ENCODE measurements at regions not wholly inside any gene's neighbourhood (a gene's known extent, or its start where the extent isn't known, plus 50 kb on each side); places are given as distances from the start of the nearest gene placed in this dataset.
A peak's percentile ranks its signal among the peaks of the same experiment; 100 is the strongest.

DNA sequence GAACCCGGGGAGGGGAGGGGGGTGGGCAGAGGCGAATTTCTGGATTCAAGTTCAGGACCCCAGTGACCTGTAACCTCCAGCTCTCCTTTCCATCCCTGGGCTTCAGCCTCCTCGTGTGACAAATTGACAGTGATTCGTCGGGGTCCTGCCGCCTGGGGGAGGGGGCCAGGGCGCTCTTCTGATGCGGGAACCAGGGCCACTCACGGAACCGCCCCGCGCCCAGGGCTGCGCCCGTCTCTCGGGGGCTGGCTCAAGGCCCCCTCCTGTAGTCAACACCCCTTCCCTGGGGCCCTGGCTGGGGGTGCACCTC lies 92.8 kb upstream of the ANO1 start:
- no peak for DNase-seq (ENCODE audit: low spot score)
- TF ChIP-seq, protein P1, sequence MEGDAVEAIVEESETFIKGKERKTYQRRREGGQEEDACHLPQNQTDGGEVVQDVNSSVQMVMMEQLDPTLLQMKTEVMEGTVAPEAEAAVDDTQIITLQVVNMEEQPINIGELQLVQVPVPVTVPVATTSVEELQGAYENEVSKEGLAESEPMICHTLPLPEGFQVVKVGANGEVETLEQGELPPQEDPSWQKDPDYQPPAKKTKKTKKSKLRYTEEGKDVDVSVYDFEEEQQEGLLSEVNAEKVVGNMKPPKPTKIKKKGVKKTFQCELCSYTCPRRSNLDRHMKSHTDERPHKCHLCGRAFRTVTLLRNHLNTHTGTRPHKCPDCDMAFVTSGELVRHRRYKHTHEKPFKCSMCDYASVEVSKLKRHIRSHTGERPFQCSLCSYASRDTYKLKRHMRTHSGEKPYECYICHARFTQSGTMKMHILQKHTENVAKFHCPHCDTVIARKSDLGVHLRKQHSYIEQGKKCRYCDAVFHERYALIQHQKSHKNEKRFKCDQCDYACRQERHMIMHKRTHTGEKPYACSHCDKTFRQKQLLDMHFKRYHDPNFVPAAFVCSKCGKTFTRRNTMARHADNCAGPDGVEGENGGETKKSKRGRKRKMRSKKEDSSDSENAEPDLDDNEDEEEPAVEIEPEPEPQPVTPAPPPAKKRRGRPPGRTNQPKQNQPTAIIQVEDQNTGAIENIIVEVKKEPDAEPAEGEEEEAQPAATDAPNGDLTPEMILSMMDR (IDR thresholded peaks at IDR 0.05), result no peak
- peak overlapping the region; percentile 76 to 98 for H3K27ac ChIP-seq
- H3K4me3 ChIP-seq, result peak overlapping the region; percentile 81

DNA sequence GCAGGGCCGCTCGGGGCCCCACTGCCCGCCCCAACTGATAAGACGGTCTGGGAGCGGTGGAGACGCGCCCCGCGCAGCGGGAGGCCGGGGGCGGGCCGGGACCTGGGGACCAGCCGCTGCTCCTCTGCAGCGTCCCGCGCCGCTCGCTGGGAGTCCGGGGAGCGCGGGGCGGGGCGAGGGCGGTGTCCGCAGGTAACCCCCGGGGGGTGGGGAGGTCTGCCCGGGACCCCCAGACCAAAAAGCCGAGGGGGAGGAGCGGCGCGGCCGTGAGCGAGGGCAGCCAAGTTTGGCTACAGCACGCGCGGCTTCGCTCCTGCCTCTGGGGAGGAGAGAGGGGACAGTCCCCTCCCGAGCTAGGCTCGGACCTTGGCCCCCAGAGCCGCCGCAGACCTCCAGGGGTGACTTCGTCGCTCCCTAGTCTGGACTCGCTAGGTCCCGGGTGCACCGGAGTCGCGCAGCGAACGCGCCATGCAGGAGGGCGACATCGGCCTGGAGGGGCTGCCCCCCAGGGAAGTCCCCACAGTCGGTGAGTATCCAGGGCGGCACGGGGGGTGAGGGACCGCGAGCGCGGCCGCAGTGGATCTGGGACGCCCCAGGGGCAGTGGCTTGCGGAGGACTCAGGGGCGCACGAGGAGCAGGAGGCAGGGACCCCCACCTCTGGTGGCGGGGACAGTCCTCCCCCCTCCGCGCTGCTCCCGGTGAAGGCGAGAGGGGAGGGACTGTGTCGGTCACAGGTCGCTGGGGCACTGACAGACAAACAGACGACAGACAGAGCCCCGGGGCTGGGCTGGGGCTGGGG lies 92.3 kb upstream of the ANO1 start:
- DNase-seq (ENCODE audit: low spot score), result no peak
- peak overlapping the region; percentile 81 for H3K4me3 ChIP-seq

DNA sequence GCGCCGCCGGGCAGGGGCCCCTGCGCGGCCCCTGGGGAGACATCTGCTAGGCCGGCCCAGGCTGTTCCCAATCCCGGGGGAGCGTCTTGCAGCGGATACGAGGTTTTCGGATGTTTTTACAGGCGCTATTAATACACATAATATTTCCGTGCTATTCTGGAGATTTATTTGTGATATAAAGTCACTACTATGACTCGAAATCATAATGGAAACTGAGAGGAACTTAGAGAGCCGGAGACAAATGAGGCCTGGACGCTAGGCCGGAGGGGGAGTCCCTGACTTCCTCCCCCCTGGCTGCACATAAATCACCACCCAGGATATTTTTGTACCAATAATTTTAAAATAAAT lies 91.7 kb upstream of the ANO1 start:
- no peak for DNase-seq (ENCODE audit: low spot score)
- peak overlapping the region; percentile 81 for H3K4me3 ChIP-seq
- H3K27ac ChIP-seq, result peak overlapping the region; percentile 76 to 98
- TF ChIP-seq, protein P1 (IDR thresholded peaks at IDR 0.05), result no peak

More for the DNA sequence above, 92.3 kb upstream of the ANO1 start:
- H3K27ac ChIP-seq, result peak overlapping the region; percentile 76 to 98
- TF ChIP-seq, protein P1 (IDR thresholded peaks at IDR 0.05), result no peak

DNA sequence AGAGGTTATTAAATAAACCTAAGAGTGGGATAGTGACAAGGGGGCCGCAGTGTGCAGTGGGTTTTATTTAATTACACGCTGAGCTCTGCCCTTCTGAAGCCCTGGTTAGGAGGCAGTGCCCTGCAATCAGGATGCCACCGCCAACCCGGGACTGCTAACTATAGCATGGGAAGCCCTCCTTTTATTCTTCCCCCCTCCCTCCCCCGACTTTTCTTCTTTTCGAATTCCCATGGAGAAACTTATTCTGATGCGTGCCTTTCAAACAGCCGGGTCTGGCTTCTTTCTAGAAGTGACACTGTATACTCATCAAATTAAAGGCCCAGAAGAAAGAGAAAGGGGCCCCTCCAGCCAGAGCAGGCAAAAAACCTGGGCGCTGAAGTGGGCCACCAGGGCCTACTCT lies 91.3 kb upstream of the ANO1 start:
- TF ChIP-seq, protein P1 (IDR thresholded peaks at IDR 0.05), result no peak
- peak overlapping the region; percentile 81 for H3K4me3 ChIP-seq
- H3K27ac ChIP-seq, result peak overlapping the region; percentile 76 to 98
- no peak for DNase-seq (ENCODE audit: low spot score)

DNA sequence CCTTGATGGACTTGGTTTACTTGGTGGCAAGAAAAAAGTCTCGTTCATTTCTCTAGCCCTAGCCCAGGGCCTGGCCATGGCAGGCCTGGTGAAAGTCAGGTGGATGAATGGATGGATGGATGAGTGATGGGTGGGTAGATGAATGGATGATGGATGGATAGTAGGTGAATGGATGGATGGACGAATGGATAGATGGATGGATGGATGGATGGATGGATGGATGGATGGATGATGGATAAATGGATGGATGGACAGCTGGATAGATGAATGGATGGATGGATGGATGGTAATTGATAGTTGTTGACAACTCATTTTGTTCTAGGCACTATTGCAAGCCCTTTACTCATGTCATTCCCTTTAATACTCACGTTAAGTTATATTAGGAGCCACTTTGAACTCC lies 86.1 kb upstream of the ANO1 start:
- DNase-seq (ENCODE audit: low spot score), result no peak
- Histone ChIP-seq H3K27ac (no peak overlapping the region), H3K4me3 (no peak overlapping the region)
- TF ChIP-seq, protein P1 (IDR thresholded peaks at IDR 0.05), result no peak

DNA sequence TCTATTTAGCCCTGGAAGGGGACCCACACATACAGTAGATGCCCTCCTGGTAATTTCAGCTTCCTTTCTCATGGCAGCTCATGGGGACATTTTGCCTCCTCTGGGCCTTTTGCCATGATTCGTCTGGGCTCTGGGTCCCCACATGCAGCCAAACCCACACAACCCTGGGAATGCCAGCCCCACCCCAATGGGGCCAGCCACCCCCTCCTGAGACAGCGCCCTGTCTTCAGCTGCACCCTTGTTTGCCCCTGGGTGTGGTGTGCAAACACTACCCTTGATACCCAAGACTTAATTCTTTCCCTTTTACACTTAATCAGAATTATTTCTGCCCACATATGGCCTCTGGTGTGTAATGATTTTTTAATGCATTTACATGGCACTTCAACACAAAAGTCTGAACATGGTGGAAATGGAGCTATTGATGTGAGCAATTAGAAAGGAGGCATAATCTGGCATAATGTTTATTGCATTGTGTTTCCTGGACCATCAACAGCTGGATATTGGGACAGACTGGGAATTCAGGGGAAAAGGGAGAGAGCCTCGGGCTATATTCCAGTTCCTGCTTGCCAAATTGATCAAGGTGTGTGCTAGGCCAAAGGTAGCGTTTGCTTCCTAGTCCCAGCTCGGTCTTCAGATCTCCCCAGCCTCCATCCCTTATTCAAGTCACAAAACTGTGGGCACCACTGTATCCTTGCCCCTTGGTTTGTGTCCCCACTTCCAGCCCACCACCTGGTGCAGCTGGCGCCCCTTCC lies 85.0 kb upstream of the ANO1 start:
- TF ChIP-seq, protein P1 (IDR thresholded peaks at IDR 0.05), result no peak
- Histone ChIP-seq H3K27ac (no peak overlapping the region), H3K4me3 (no peak overlapping the region)
- DNase-seq (ENCODE audit: low spot score), result no peak

DNA sequence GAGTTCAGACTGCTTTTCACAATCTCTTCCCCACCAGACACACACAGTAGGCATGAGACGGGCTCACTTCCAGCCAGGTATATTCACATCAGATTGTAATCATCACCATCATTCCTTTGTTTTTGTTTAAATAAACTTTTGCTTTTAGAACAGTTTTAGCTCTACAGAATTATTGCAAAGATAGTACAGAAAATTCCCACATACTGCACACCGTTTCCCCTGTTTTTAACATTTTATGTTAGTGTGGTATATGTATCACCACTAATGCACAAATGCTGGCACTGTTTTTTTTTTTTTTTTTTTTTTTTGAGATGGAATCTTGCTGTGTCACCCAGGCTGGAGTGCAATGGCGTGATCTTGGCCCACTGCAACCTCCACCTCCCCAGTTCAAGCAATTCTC lies 83.3 kb upstream of the ANO1 start:
- DNase-seq (ENCODE audit: low spot score), result no peak
- TF ChIP-seq, protein P1 (IDR thresholded peaks at IDR 0.05), result no peak
- Histone ChIP-seq H3K4me3 (no peak overlapping the region), H3K27ac (no peak overlapping the region)

Measured in coronary artery (tissue), 2 donors.